Astrocyte (in vitro differentiated cells and primary cell): ENCODE measurements at regions not wholly inside any gene's neighbourhood (a gene's known extent, or its start where the extent isn't known, plus 50 kb on each side); places are given as distances from the start of the nearest gene placed in this dataset.

ENCODE experiments used
- DNase-seq: peaks from one replicate; pipeline ENCODE4 v3.0.0-alpha.2; 2010; ENCODE audit warnings: low read depth
- FAIRE-seq: peaks from 2 replicates; lab custom pipeline; 2011; peaks lifted over from hg19 to GRCh38; lab: Jason Lieb, UNC
- H2AFZ ChIP-seq: 2 replicates; pipeline ENCODE4 v1.6.0; 2012; ENCODE audit warnings: low read depth, low read length, inconsistent platforms
- H3K27ac ChIP-seq: 2 replicates; pipeline ENCODE4 v1.5.1; 2011; ENCODE audit warnings: low read depth, low read length, inconsistent platforms
- H3K27me3 ChIP-seq: 2 replicates; pipeline ENCODE4 v1.6.0; 2011; ENCODE audit warnings: low read length, inconsistent platforms; ENCODE audit not compliant: insufficient read depth
- H3K36me3 ChIP-seq: 2 replicates; pipeline ENCODE4 v1.5.1; 2011; ENCODE audit warnings: low read length, inconsistent platforms; ENCODE audit not compliant: insufficient read depth
- H3K4me1 ChIP-seq: 2 replicates; pipeline ENCODE4 v1.5.1; 2011; ENCODE audit warnings: low read length, inconsistent platforms; ENCODE audit not compliant: insufficient read depth
- H3K4me2 ChIP-seq: 2 replicates; pipeline ENCODE4 v1.6.0; 2012; ENCODE audit warnings: low read length, inconsistent platforms
- H3K4me3 ChIP-seq: 2 replicates; pipeline ENCODE4 v1.5.1; 2011; ENCODE audit warnings: low read depth, mild to moderate bottlenecking, low read length, inconsistent platforms; ENCODE audit not compliant: insufficient read depth
- H3K79me2 ChIP-seq: 2 replicates; pipeline ENCODE4 v1.6.0; 2012; ENCODE audit warnings: mild to moderate bottlenecking, low read length, inconsistent platforms; ENCODE audit not compliant: insufficient read depth
- H3K9ac ChIP-seq: 2 replicates; pipeline ENCODE4 v1.6.0; 2012; ENCODE audit warnings: mild to moderate bottlenecking, low read length, inconsistent platforms
- H3K9me3 ChIP-seq: 2 replicates; pipeline ENCODE4 v1.5.1; 2012; ENCODE audit warnings: low read depth, mild to moderate bottlenecking, low read length, inconsistent platforms; ENCODE audit not compliant: insufficient read depth
- H4K20me1 ChIP-seq: 2 replicates; pipeline ENCODE4 v1.6.0; 2012; ENCODE audit warnings: low read length, inconsistent platforms; ENCODE audit not compliant: insufficient read depth
- H3K27ac Mint-ChIP-seq: one replicate; pipeline ENCODE4 v1.8.0; 2021; ENCODE audit warnings: mild to moderate bottlenecking, mixed read lengths; ENCODE audit not compliant: unreplicated experiment
- H3K27me3 Mint-ChIP-seq: one replicate; pipeline ENCODE4 v1.8.0; 2021; ENCODE audit warnings: low read depth, mixed read lengths; ENCODE audit not compliant: unreplicated experiment
- H3K36me3 Mint-ChIP-seq: one replicate; pipeline ENCODE4 v1.8.0; 2021; ENCODE audit warnings: low read depth, mixed read lengths; ENCODE audit not compliant: unreplicated experiment
- H3K4me1 Mint-ChIP-seq: one replicate; pipeline ENCODE4 v1.8.0; 2021; ENCODE audit warnings: low read depth, mixed read lengths; ENCODE audit not compliant: unreplicated experiment
- H3K4me3 Mint-ChIP-seq: one replicate; pipeline ENCODE4 v1.8.0; 2021; ENCODE audit warnings: mild to moderate bottlenecking, moderate library complexity, mixed read lengths; ENCODE audit not compliant: unreplicated experiment
- H3K9me3 Mint-ChIP-seq: one replicate; pipeline ENCODE4 v1.8.0; 2021; ENCODE audit warnings: mild to moderate bottlenecking, mixed read lengths; ENCODE audit not compliant: unreplicated experiment
- EZH2 ChIP-seq: IDR thresholded peaks from 2 replicates; pipeline ENCODE4 v1.6.1; 2012; ENCODE audit warnings: mild to moderate bottlenecking, low read length, inconsistent platforms; ENCODE audit not compliant: insufficient read depth
- TF ChIP-seq, protein P1 (sequence below): IDR thresholded peaks from 2 replicates; pipeline ENCODE4 v1.5.1; 2011; ENCODE audit warnings: low read depth, mild to moderate bottlenecking, inconsistent platforms, low read length, moderate library complexity; ENCODE audit not compliant: insufficient read depth

DNA sequence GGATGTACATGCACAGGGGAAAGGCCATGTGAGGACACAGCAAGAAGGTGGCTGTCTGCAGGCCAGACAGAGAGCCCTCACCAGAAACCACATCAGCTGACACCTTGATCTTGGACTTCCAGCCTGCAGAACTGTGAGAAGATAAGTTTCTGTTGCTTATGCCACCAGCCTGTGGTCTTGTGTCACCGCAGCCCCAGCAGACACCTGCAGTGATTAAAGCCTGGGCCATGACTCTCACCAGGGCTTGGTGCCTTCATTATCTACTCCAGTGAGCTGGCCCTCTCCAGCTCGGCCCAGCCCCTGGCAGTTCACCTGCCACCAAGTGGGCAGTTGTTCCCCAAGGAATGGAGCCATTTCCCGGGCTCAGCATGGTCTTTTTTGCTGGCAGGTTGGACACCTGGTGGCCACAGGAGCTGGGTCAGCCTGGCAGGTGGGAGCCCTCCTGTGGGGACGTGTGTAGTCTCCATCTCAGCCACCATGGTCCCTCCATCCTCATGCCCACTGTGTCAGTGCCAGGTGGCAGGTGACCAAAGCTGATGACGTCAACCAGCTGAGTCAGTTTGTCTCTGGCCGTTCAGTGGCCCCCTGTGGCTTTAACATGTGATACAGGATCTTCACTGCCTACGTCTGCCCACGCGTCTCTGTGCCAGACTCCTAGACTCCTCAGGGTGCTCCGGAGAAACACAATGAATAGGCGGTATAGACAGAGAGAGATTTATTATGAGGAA is 99.9 kb upstream of the PPP1R26 start:
- Mint-ChIP-seq H3K27me3 (peaks cover 30% of the 10 kb centered on the region), H3K36me3 (no peaks in the 10 kb centered on the region), H3K27ac (no peak overlapping the region), H3K4me3 (no peak overlapping the region), H3K9me3 (peaks cover 4% of the 10 kb centered on the region), H3K4me1 (no peaks in the 10 kb centered on the region)
- Histone ChIP-seq H3K36me3 (no peaks in the 10 kb centered on the region), H3K9me3 (peaks cover 4% of the 10 kb centered on the region), H3K79me2 (no peaks in the 10 kb centered on the region), H3K4me1 (no peaks in the 10 kb centered on the region), H4K20me1 (no peaks in the 10 kb centered on the region), H3K4me2 (no peak overlapping the region), H3K9ac (no peak overlapping the region), H3K27ac (no peak overlapping the region), H3K4me3 (no peak overlapping the region), H3K27me3 (no peaks in the 10 kb centered on the region), H2AFZ (no peak overlapping the region)
- no peak for FAIRE-seq
- DNase-seq: no peak
- TF ChIP-seq, protein P1, sequence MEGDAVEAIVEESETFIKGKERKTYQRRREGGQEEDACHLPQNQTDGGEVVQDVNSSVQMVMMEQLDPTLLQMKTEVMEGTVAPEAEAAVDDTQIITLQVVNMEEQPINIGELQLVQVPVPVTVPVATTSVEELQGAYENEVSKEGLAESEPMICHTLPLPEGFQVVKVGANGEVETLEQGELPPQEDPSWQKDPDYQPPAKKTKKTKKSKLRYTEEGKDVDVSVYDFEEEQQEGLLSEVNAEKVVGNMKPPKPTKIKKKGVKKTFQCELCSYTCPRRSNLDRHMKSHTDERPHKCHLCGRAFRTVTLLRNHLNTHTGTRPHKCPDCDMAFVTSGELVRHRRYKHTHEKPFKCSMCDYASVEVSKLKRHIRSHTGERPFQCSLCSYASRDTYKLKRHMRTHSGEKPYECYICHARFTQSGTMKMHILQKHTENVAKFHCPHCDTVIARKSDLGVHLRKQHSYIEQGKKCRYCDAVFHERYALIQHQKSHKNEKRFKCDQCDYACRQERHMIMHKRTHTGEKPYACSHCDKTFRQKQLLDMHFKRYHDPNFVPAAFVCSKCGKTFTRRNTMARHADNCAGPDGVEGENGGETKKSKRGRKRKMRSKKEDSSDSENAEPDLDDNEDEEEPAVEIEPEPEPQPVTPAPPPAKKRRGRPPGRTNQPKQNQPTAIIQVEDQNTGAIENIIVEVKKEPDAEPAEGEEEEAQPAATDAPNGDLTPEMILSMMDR: no peak
- no peak for TF ChIP-seq EZH2

DNA sequence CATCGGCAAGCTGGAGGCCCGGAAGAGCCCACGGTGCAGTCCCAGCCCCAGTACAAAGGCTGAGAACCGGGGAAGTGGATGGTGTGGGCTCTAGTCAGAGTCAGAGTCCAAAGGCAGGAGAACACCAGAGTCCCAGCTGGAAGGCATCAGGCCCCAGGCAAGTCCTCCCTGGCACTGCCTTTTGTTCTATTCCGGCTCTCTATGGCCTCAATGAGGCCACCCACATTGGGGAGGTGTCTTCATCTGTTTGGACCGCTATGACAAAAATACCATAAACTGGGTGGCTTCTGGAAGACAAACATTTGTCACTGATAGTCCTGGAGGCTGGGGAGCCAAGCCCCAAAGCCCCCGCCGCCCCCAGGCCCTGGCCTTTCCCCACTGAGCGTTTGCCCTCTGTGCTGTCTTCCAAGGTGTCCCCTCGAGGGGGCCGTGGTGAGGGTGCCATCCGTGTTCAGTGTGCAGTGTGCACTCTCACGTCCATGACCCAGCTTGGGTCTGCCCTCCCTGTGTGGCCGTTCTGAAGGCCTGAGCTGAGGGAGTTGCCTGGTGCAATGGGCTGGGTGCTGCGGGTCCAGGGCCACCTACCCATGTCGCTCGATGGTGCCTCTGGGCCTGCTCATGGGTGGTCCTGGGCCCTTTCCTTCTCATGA is 99.1 kb upstream of the PPP1R26 start:
- Mint-ChIP-seq H3K4me1 (no peaks in the 10 kb centered on the region), H3K27ac (no peak overlapping the region), H3K36me3 (no peaks in the 10 kb centered on the region), H3K4me3 (no peak overlapping the region), H3K27me3 (peaks cover 32% of the 10 kb centered on the region), H3K9me3 (peaks cover 4% of the 10 kb centered on the region)
- TF ChIP-seq, protein P1: no peak
- TF ChIP-seq EZH2: no peak
- Histone ChIP-seq H3K27ac (no peak overlapping the region), H3K9ac (no peak overlapping the region), H3K4me3 (no peak overlapping the region), H3K79me2 (no peaks in the 10 kb centered on the region), H3K4me1 (no peaks in the 10 kb centered on the region), H3K9me3 (peaks cover 4% of the 10 kb centered on the region), H2AFZ (no peak overlapping the region), H4K20me1 (no peaks in the 10 kb centered on the region), H3K36me3 (no peaks in the 10 kb centered on the region), H3K27me3 (no peaks in the 10 kb centered on the region), H3K4me2 (no peak overlapping the region)
- DNase-seq: no peak
- no peak for FAIRE-seq
